DOHH2 (cell line): ENCODE measurements at regions not wholly inside any gene's neighbourhood (a gene's known extent, or its start where the extent isn't known, plus 50 kb on each side); places are given as distances from the start of the nearest gene placed in this dataset.

Source experiments
- CTCF ChIP-seq: fragments of 200-600 bp; sonication (generic); IDR thresholded peaks from one replicate; pipeline ENCODE4 v1.5.1; 2014; ENCODE audit warnings: antibody characterized with exemption, mild to moderate bottlenecking, low read depth, low read length; ENCODE audit not compliant: poor library complexity, severe bottlenecking
- EZH2phosphoT487 ChIP-seq: fragments of 200-600 bp; sonication (generic); IDR thresholded peaks from 2 replicates; pipeline ENCODE4 v1.6.1; 2017; ENCODE audit warnings: borderline replicate concordance, mild to moderate bottlenecking, antibody characterized with exemption, low read length, moderate library complexity, mixed read lengths

GRCh38 chr22:26756675-26757293 is 99.4 kb downstream of the MIAT start:
- TF ChIP-seq CTCF = peak; percentile 16
- TF ChIP-seq EZH2phosphoT487 = no peak
